HG03565 (cell line): ENCODE measurements at regions not wholly inside any gene's neighbourhood (a gene's known extent, or its start where the extent isn't known, plus 50 kb on each side); places are given as distances from the start of the nearest gene placed in this dataset.

Source experiments
- ATAC-seq: cut with Tn5 transposase; IDR thresholded peaks from one replicate; pipeline ENCODE4 v1.9.1; 2021; ENCODE audit warnings: mild to moderate bottlenecking, moderate library complexity; ENCODE audit not compliant: unreplicated experiment

GRCh38 chr6:96460052-96460700 lies 61.4 kb upstream of the UFL1 start:
- ATAC-seq: no peak

DNA sequence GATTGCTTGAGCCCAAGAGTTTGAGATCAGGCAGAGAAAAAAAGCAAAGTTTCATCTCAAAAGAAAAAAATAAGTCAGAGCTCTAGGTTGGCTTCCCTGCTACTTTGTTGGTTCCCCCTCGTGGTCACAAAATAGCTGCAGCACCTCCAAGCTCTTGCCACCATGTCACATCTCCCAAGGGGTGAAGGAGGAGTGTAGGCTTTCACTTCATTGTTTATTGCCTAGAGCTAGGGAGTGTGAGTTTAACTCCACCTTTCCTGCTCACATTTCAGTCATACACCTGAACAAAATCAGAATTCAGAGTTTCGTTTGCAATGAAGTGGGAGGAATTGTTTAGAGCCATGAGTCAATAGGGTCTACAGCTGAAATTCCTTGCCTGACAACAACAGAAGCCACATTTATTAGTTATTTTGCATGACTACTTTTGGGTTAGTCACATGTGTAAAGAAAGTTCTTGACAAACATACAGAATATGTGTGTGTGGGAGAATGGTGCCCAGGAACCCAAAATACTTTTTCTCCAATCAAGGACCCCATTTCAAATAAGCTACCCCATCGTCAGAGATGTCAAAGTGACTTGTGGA lies 56.2 kb upstream of the UFL1 start:
- ATAC-seq: peak; percentile 29

GRCh38 chr6:96466147-96466863 lies 55.3 kb upstream of the UFL1 start:
- ATAC-seq: peak; percentile 53

DNA sequence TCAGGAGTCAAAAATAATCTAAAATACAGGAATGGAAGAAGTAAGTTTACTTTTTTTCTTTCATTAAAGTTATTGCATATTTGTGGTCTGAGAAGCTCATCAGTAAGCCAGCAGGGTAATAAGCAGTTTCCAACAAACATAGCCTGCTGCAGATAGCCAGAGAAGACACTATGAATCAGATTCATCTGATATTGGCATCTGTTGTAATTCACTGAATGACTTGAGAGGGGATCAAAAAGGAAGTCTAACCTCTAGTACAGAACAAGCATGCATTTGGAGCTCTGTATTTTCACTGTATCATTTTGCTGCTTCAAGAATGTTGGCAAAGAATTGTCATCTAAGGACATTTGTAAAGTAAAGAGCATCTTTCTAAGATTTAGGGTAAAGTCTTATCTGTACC lies 53.8 kb upstream of the UFL1 start:
- ATAC-seq: no peak

- ATAC-seq: no peak
Observed at GRCh38 chr6:96468281-96468680, 53.3 kb upstream of the UFL1 start.

DNA sequence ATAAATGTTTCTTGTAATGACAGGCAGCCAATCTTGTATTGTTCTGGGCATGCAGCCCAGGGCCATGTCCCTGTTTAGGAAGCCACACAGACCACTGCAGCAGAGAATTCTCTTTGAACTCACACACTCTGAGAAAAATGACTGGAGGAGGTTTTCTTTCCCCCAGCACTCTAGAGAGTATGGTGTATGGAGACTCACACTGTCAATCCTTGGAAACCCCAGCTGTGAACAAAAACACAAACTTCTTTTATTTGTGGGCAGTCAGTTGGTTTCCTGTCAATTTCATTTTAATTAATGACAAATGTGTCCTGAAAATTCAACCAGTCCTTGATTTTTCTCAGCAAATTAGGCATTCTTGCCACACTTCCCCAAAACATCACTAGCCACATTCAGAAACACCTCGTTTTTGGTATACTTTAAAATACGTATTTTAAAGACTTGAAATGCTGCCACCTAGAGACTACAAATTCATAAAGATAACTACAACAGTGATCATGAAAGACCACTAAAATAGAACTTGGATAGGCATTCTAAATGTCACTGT lies 52.9 kb upstream of the UFL1 start:
- ATAC-seq: no peak

DNA sequence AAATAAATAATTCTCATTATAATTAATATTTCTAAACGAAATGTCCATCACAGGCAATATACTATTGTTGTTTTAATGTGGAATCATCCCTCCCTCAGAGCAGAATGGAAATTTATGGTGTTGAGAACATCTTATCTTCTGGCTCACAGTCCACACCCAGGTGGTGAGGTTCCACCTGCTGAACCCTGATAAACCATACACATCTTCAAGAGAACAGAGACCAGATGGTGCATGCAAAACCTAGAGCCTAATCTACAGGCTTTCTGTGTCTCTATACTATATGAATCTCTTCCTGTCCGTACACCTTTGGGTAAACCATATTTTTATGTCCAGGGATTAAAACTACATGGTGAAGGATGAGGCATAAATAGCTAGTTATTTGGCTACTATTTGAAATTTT lies 52.3 kb upstream of the UFL1 start:
- ATAC-seq: no peak

DNA sequence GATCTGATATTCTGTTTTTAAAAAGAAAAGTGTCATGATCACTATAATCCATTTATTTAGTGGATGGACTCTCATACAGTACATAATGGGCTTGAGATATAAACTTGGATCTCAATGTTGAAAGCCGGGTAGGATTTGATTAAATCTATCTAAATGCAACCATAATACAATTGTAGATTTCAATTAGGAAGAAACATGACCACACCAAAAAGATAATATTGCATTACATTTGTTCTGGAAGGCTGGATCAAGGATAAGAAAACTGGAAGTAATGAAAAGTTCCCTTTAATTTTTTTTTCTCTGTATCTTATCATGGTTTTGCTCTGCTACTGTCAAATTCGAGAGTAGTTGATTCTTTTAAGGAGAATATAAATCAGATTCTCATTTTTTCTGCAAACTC lies 51.3 kb upstream of the UFL1 start:
- no peak for ATAC-seq
